ENCODE measurements at regions not wholly inside any gene's neighbourhood (a gene's known extent, or its start where the extent isn't known, plus 50 kb on each side); places are given as distances from the start of the nearest gene placed in this dataset.

- TF ChIP-seq EP300 (IDR thresholded peaks at IDR 0.05; ENCODE audit: borderline replicate concordance) (no peak), USF1 (IDR thresholded peaks at IDR 0.05) (no peak), EGR1 (IDR thresholded peaks at IDR 0.05) (no peak), CREB1 (IDR thresholded peaks at IDR 0.05; ENCODE audit: low read depth) (no peak), REST (IDR thresholded peaks at IDR 0.05; ENCODE audit: low read depth) (no peak), TCF12 (IDR thresholded peaks at IDR 0.05; ENCODE audit: low read depth) (no peak), TAF1 (IDR thresholded peaks at IDR 0.05; ENCODE audit: low read depth) (no peak), RAD21 (IDR thresholded peaks at IDR 0.05; ENCODE audit: low read depth) (no peak), FOXM1 (IDR thresholded peaks at IDR 0.05; ENCODE audit: borderline replicate concordance, low read depth) (no peak), MAX (IDR thresholded peaks at IDR 0.05) (no peak), YY1 (IDR thresholded peaks at IDR 0.05; ENCODE audit: low read depth) (no peak), TEAD4 (IDR thresholded peaks at IDR 0.05) (no peak), ZBTB7A (IDR thresholded peaks at IDR 0.05; ENCODE audit: low read depth) (no peak)
These were observed 165.7 kb downstream of the CEMIP2 start for GRCh38 chr9:71602652-71603051.

Data from Ishikawa (cell line).